Spleen (tissue), 11 donors: ENCODE measurements at regions not wholly inside any gene's neighbourhood (a gene's known extent, or its start where the extent isn't known, plus 50 kb on each side); places are given as distances from the start of the nearest gene placed in this dataset.

Experiments used
- DNase-seq: peaks from one replicate; pipeline ENCODE4 v3.0.0-alpha.2; 2020
- H3K27ac ChIP-seq, 8 donors: fragments of 200-600 bp; sonication (generic) in 7 of 8; 1 replicate in 4 of 8; 2 replicates in 4 of 8; pipeline versions ENCODE4 v1.5.0 to v1.8.0; 2016 to 2021; ENCODE audit warnings: inconsistent platforms in 4 of 8, mild to moderate bottlenecking in 4 of 8, moderate library complexity in 1 of 8
- H3K27me3 ChIP-seq, 7 donors: fragments of 200-600 bp; sonication (generic) in 6 of 7; replicated peaks in 1 of 7; 1 replicate in 4 of 7; 2 replicates in 3 of 7; pipeline versions ENCODE4 v1.5.0 to v1.8.0; 2016 to 2021; ENCODE audit warnings: inconsistent platforms in 3 of 7, mild to moderate bottlenecking in 1 of 7
- H3K36me3 ChIP-seq, 6 donors: fragments of 200-600 bp; sonication (generic) in 5 of 6; 1 replicate in 4 of 6; 2 replicates in 2 of 6; pipeline versions ENCODE4 v1.5.0 to v1.8.0; 2016 to 2021; ENCODE audit warnings: inconsistent platforms in 2 of 6
- H3K4me1 ChIP-seq, 6 donors: fragments of 200-600 bp; sonication (generic) in 5 of 6; 1 replicate in 3 of 6; 2 replicates in 3 of 6; pipeline versions ENCODE4 v1.5.0 to v1.8.0; 2016 to 2021; ENCODE audit warnings: inconsistent platforms in 3 of 6
- H3K4me3 ChIP-seq, 8 donors: fragments of 200-600 bp; sonication (generic) in 7 of 8; 1 replicate in 4 of 8; 2 replicates in 4 of 8; pipeline versions ENCODE4 v1.5.0 to v1.8.0; 2016 to 2021; ENCODE audit warnings: inconsistent platforms in 4 of 8, mild to moderate bottlenecking in 4 of 8, moderate library complexity in 2 of 8
- H3K9me3 ChIP-seq, 8 donors: fragments of 200-600 bp; sonication (generic) in 7 of 8; 1 replicate in 4 of 8; 2 replicates in 4 of 8; pipeline versions ENCODE4 v1.5.0 to v1.8.0; 2016 to 2021; ENCODE audit warnings: inconsistent platforms in 4 of 8
- POLR2A ChIP-seq, 3 donors: fragments of 450-650 bp; IDR thresholded peaks; one replicate each; pipeline ENCODE4 v1.5.1; 2017; ENCODE audit warnings: antibody characterized with exemption in 3 of 3, mild to moderate bottlenecking in 1 of 3
- POLR2AphosphoS5 ChIP-seq, 3 donors: sonication (generic); formaldehyde crosslinking; IDR thresholded peaks; one replicate each; pipeline ENCODE4 v1.5.1; 2017; ENCODE audit warnings: antibody characterized with exemption in 3 of 3
- WGBS, 5 donors: extraction: QIAGEN DNeasy Blood & Tissue Kit in 3 of 5; methylation state at CpG; one replicate each; pipeline versions ENCODE4 v1.1.5 to v1.1.7; 2013 to 2018; 5-methylcytosine and 5-hydroxymethylcytosine counted together
- intact Hi-C: fragments of 100-400 bp; cut with DNase I; formaldehyde crosslinking; loops from one replicate; pipeline ENCODE4 v1.15.0; 2023; ENCODE audit warnings: low total_unique reads
- TF ChIP-seq, protein P1 (sequence below), 11 experiments: fragments of 200-600 bp in 7 of 11; fragments of 450-650 bp in 4 of 11; sonication (generic) in 4 of 11; IDR thresholded peaks in 8 of 11; conservative IDR thresholded peaks in 3 of 11; 1 replicate in 7 of 11; 2 replicates in 4 of 11; pipeline versions ENCODE4 v1.4.0 to v1.8.0; 2016 to 2021; ENCODE audit warnings: antibody characterized with exemption in 11 of 11, inconsistent platforms in 4 of 11, mild to moderate bottlenecking in 1 of 11
- donor health status: healthy with polysubstance abuse.
- donor health status: DM: no; HTN: no; CAD: no; lungs with moderate emphysema.
- donor health status: DM: no; HTN: no; CAD: no.
- donor health status: Bipolar disorder and iron deficiency.
- donor health status: healthy.
- donor health status: DM: no; HTN: no; CAD: no.
- donor health status: DM: yes; HTN: yes; CAD: no.

DNA sequence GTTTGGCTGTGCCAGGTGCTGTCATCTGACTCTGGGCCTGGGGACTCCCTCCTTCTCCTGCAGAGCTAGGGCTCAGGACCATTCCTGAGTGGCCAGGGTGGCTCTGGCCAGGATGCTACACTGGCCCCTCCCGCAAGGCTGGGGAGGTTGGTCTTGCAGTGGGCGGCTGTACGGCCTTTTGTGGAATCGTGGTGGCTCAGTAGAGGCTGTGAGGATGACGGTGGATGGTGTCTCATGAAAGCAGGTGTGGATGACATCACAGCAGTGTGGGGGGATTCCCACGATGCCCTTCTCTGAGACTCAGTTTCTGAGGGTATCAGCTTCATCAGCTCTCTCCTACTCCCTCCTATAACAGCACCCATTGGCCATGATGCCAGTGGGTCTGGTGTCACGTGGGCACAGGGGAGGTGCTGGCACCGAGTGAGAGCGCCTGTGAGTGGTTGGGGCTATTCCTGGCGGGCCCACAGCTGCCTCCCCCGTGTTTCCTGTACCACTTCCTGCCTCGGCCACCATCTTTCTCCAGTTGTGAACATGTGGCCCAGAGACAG lies 144.2 kb upstream of the HDAC4 start:
- Histone ChIP-seq H3K9me3 (no peaks in the 10 kb centered on the region), H3K27me3 (peaks cover 0 to 43% (median 0%) of the 10 kb centered on the region in 7 donors), H3K4me3 (no peak overlapping the region), H3K4me1 (no peaks in the 10 kb centered on the region), H3K27ac (no peak overlapping the region), H3K36me3 (no peaks in the 10 kb centered on the region)
- TF ChIP-seq POLR2AphosphoS5 (IDR thresholded peaks at IDR 0.05) (no peak), POLR2A (IDR thresholded peaks at IDR 0.05) (no peak)
- TF ChIP-seq, protein P1, sequence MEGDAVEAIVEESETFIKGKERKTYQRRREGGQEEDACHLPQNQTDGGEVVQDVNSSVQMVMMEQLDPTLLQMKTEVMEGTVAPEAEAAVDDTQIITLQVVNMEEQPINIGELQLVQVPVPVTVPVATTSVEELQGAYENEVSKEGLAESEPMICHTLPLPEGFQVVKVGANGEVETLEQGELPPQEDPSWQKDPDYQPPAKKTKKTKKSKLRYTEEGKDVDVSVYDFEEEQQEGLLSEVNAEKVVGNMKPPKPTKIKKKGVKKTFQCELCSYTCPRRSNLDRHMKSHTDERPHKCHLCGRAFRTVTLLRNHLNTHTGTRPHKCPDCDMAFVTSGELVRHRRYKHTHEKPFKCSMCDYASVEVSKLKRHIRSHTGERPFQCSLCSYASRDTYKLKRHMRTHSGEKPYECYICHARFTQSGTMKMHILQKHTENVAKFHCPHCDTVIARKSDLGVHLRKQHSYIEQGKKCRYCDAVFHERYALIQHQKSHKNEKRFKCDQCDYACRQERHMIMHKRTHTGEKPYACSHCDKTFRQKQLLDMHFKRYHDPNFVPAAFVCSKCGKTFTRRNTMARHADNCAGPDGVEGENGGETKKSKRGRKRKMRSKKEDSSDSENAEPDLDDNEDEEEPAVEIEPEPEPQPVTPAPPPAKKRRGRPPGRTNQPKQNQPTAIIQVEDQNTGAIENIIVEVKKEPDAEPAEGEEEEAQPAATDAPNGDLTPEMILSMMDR (IDR thresholded peaks at IDR 0.05 in 8 of 11, conservative IDR thresholded peaks at IDR 0.05 in 3 of 11): no peak
- WGBS, 5 donors: 51 to 65% (median 57%) methylated on average over 9 to 12 of the region's 12 CpGs
- peak; percentile 71 for DNase-seq
- intact Hi-C loops: no loop called here

DNA sequence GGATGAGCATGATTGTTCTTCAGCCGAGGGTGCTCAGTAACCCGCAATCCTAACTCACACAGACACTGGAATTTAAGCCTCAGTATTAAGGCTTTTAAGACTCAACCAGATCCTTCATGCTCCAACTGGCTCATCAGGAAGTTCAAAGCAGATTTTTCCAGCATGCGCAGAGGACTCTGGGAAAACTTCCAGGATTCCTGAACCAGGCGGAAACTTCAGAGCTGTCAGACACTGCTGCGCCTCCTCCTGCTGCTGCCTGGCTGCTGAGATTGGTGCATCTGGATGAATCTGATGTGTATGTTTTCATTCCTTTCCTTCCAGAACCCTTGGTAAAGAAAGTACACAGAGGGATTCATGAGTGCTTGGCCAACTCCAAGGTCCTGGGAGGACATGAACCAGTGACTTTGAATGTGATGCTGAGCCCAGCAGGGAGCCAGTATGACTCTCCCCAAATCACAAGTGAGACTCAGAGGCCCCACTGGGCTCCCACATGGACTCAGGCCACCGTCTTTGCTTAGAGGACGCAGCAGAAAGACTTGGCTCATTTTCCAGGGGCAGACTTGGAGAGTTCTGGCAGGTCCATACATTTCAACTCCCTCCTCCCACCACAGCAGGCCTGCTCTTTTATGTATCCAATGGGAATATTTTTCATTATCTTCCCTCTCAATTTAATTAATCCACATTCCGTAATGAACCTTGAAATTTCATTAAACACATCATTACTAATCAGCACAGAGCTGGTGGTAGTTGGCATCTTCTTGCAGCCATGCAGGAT lies 143.5 kb upstream of the HDAC4 start:
- Histone ChIP-seq H3K4me3 (no peak overlapping the region), H3K27ac (no peak overlapping the region), H3K36me3 (no peaks in the 10 kb centered on the region), H3K9me3 (no peaks in the 10 kb centered on the region), H3K27me3 (peaks cover 0 to 36% (median 0%) of the 10 kb centered on the region in 7 donors), H3K4me1 (no peaks in the 10 kb centered on the region)
- TF ChIP-seq, protein P1 (IDR thresholded peaks at IDR 0.05 in 8 of 11, conservative IDR thresholded peaks at IDR 0.05 in 3 of 11): no peak
- no peak for TF ChIP-seq POLR2AphosphoS5 (IDR thresholded peaks at IDR 0.05)
- no peak for TF ChIP-seq POLR2A (IDR thresholded peaks at IDR 0.05)
- WGBS, 5 donors: 85 to 87% (median 87%) methylated on average over 6 to 8 of the region's 8 CpGs
- intact Hi-C loops: no loop called here
- no peak for DNase-seq

DNA sequence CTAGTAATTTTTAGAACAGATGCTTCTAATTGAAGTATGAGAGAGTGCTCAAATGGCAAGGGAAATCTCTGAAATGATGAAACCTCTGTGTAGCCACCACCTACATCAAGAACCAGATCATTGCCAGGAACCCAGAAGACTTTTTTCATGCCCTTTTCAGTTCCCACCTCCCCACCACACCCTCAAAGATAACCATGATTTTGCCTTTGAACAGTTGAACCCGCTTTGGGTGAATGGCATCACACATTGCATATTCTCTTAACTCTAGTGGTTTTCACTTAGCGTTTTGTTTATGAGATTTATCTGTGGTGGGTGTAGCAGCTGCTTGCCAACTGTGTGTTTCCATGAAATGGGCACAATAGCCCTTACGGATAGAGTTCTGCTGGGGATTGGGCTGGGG lies 142.9 kb upstream of the HDAC4 start:
- no peak overlapping the region for H3K4me3 ChIP-seq
- no peaks in the 10 kb centered on the region for H3K36me3 ChIP-seq
- WGBS, 5 donors: 76 to 89% (median 84%) methylated on average over 3 of the region's 3 CpGs
- no peak for DNase-seq
- H3K4me1 ChIP-seq: no peaks in the 10 kb centered on the region
- no peak overlapping the region for H3K27ac ChIP-seq
- intact Hi-C loops: no loop called here
- TF ChIP-seq POLR2AphosphoS5 (IDR thresholded peaks at IDR 0.05): no peak
- TF ChIP-seq POLR2A (IDR thresholded peaks at IDR 0.05): no peak
- TF ChIP-seq, protein P1 (IDR thresholded peaks at IDR 0.05 in 8 of 11, conservative IDR thresholded peaks at IDR 0.05 in 3 of 11): no peak
- H3K27me3 ChIP-seq: peaks cover 0 to 30% (median 0%) of the 10 kb centered on the region in 7 donors
- H3K9me3 ChIP-seq: no peaks in the 10 kb centered on the region

DNA sequence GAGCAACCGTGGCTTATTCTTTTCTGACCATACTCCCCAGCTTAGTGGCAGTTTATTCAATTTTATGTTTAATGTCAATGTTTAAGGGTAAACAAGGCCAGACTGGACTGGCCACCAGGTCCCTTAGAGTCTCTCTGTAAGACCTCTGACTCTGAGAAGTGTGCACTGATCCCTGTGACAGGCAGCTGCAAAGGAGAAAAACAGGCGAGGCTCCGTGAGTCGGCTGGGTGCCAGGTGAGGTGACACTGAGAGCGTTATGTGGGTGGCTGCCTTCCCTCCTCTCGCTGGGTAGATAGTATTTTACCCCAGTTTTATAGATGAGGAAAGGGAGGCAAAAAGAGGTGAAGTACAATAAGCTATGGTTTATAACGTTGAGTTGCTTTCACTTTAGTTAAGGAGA lies 139.4 kb upstream of the HDAC4 start:
- peaks cover 0 to 19% (median 0%) of the 10 kb centered on the region in 7 donors for H3K27me3 ChIP-seq
- intact Hi-C loops: no loop called here
- no peaks in the 10 kb centered on the region for H3K36me3 ChIP-seq
- DNase-seq: peak; percentile 23
- peaks cover 0 to 1% (median 0%) of the 10 kb centered on the region in 8 donors for H3K9me3 ChIP-seq
- H3K27ac ChIP-seq: no peak overlapping the region
- 69 to 84% (median 80%) methylated on average over 7 of the region's 7 CpGs for WGBS, 5 donors
- no peaks in the 10 kb centered on the region for H3K4me1 ChIP-seq
- no peak overlapping the region for H3K4me3 ChIP-seq
- TF ChIP-seq POLR2A (IDR thresholded peaks at IDR 0.05): no peak
- TF ChIP-seq POLR2AphosphoS5 (IDR thresholded peaks at IDR 0.05): no peak
